ENCODE measurements at regions not wholly inside any gene's neighbourhood (a gene's known extent, or its start where the extent isn't known, plus 50 kb on each side); places are given as distances from the start of the nearest gene placed in this dataset.
"Not testable (repeated sequence)": the region's sequence is repeated elsewhere in the genome, so short reads cannot be mapped to it uniquely, and the experiment has no call there.

DNA sequence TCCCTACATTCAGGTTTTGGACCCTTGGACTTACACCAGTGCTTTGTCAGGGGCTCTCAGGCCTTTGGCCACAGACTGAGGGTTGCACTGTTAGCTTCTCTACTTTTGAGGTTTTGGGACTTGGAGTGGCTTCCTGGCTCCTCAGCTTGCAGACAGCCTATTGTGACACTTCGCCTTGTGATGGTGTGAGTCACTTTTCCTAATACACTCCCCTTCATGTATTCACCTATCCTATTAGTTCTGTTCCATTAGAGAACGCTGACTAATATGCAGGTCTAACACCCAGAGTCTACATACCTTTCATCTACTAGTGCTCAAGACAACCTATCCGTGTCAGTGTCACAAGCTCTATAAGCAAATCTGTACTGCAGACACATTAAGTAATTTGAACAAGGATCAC is 605.3 kb downstream of the KCNT2 start:
- DNase-seq (ENCODE audit: low read depth, low spot score): no peak

DNA sequence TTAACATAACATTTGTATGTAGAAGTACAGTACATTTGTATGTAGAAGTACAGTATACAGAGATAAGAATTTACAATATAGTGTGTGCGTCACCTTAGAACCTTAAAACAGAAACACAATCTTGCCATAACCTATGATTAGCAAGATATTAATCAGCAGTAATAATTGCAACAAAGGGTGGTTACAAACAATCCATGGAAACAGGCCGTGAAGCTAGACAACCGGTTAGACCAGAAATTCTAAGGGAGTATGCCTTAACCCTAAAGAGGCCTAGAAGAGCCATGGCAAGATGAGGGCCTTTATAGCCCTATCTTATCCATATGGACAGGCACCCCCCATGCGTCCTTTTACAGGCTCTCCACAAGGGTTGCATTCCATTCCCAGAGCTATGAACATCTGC is 605.9 kb downstream of the KCNT2 start:
- not testable (repeated sequence) for DNase-seq (ENCODE audit: low read depth, low spot score)

DNA sequence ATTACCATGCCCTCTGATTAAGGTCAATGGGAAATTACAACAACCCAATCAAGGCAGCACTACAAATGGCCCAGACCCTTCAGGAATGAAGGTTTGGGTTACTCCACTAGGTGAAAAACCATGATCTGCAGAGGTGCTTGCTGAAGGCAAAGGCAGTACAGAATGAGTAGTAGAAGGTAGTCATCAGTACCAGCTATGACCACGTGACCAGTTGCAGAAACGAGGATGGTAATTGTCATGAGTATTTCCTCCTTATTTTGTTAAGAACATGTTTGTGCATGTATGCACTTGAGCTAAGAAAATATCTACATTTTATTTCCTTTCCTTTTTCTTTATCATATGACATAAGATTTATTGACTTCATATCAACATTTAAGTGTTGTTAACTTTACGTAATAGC is 607.1 kb downstream of the KCNT2 start:
- no peak for DNase-seq (ENCODE audit: low read depth, low spot score)

DNA sequence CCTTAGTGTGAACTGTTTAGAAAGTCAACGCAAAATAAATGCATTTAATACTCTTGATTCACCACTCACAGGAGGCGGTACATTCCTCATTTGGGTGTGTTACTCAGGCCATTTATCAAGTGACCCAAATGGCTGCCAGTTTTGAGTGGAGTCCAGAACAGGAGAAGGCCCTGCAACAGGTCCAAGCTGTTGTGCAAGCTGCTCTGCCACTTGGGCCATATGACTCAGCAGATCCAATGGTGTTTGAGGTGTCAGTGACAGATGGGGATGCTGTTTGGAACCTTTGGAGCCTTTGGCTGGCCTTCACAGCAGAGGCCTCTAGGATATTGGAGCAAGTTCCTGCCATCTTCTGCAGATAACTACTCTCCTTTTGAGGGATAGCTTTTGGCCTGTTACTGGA is 609.2 kb downstream of the KCNT2 start:
- no peak for DNase-seq (ENCODE audit: low read depth, low spot score)

DNA sequence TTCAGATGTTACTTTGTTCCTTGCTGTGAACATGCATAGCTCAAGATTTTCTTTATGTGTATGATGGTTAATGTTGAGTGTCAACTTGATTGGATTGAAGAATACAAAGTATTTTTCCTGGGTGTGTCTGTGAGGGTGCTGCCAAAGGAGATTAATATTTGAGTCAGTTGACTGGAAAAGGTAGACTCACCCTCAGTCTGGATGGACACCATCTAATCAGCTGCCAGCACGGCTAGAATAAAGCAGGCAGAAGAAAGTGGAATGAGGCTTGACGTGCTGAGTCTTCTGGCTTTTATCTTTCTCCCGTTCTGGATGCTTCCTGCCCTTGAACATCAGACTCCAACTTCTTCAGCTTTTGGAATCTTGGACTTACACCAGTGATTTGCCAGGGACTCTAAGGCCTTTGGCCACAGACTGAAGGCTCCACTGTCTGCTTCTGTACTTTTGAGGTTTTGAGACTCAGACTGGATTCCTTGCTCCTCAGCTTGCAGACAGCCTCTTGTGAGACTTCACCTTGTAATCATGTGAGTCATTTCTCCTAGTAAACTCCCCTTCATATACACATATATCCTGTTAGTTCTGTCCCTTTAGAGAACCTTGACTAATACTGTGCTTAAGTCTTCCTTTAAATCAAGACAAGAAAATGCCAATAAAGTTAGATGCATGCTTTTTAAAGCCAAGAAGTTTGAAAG is 626.6 kb downstream of the KCNT2 start:
- DNase-seq (ENCODE audit: low read depth, low spot score): no peak

DNA sequence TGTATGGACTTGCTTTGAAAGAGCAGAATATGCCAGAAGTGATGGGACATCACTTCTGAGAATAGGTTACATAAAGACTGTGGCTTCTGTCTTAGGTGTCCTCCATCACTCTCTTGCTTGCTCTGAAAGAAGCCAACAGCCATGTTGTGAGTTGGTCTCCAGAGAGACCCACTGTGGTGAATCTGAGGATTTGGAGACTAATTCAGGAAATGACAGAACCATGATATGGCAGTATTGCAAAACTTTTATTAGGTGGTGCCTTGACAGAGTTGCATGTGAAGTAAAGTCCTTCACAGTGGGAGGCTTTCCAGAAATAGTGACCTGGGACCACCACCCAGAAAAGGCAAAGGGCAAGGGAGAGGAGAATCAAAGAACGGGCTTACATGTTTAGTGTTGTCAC is 628.6 kb downstream of the KCNT2 start:
- no peak for DNase-seq (ENCODE audit: low read depth, low spot score)

DNA sequence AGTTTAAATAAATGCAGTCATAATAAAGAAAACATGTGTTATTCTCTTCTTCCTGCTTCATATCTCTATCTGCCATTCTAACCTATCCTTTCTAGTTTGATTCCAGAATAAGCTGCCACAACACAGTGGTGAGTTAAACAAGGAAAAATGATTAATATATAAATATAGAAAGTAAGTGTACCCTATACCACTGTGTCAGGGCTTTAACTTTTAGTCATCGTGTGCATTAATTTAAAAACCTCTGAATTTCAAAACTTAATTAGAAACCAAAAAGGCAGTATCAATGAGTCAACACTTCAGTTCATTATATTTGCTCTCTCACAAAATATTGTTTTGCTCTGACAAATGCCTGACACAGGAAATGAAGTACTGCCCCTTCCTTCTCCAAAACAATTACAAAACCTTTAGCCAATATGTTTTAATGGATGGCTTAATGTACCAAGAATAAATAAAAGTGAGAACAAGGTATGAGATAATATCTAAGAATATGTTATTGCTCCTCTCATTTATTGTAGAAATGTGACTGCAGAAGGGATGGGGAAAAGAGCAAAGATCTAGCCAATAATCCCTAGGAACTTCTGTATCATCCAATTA is 634.8 kb downstream of the KCNT2 start:
- no peak for DNase-seq (ENCODE audit: low read depth, low spot score)

DNA sequence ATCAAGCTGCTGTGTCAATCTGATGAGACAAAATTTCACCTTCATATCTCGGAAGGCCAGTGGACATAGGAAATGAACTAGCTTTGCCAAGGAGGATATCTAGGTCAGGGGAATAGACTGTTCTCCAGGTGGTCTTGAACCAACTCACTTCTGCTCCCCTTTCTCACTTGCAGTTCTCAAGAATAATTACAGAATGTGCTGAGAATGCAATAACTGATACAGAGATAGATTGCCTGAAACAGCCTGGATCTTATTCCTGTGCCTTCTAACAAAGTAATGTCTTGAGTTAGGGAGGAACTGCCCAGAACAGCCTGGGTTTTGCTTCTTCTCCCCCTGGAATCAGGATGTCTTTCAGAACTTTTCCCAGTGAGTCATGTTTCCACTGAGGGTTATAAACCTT is 636.7 kb downstream of the KCNT2 start:
- no peak for DNase-seq (ENCODE audit: low read depth, low spot score)

DNA sequence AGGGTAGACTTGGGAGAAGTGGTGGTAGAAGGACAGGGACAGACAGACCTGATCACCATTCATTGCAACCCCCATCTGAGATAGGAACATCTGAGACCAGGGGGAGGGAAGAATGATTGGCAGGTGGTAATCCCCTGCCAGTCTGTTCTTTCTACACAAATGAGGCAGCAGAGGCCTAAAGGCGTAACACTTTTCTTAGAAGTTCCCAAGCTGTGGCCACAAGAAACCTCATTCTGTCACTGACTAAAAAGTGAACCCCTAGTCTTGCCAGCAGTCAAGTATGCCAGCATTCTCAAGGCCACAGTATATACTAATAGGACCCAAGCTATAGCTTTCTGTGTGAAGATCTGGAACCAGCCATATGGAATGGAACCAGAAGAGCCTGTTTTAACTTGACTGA is 638.0 kb downstream of the KCNT2 start:
- no peak for DNase-seq (ENCODE audit: low read depth, low spot score)

DNA sequence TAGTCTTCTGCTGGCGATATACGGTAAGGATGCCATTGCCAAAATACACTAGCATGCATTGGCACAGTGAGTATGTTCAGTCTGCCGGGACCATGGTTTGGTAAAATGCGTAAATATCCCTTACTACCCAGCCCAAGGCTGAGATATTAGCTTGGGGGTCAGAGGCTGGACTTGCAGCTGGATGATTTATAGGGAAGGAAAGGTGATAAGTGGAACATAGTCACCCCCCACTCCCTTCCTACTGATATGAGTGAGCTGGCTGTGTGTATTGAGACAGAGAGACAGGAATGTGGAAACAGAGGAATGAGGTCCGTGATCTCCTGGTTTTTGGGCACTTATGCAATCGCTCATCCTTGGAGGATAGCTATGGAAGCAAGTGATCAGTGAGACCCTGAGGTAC is 642.8 kb downstream of the KCNT2 start:
- DNase-seq (ENCODE audit: low read depth, low spot score): no peak

DNA sequence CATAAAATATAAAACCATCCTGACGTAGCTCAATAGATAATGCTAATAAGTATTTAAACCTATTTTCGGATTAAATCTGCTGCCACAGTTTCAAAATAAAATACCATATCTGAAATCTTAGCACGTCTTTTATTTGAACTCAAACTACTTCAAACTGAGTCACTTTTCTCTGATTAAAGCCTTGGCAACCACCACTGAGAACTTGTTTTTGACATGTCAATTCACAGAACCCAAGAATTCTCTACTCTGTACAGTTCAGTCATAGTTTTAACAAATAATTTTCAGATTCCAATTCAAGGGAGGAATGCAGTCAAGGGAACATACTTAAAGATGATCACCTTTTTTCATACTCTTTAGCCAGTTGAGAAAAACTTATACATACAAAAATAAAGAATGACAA is 643.2 kb downstream of the KCNT2 start:
- no peak for DNase-seq (ENCODE audit: low read depth, low spot score)

DNA sequence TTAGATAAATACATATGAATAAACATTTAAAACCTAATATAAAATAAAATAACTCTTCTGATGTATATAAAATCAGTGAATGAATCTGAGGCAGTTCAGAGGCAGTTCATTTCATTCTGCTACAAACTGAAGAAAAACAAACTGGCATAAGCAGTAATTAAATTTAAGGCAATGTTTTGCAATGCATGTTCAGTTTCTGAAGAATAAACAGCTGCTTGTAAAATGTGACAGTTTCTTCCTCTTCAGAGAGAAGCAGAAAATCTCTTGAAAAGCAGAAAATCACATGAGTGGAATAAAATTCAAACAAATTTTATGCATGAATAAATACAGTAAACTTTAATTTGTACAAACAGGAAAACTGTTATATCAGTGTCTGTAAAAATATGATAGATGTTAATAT is 643.7 kb downstream of the KCNT2 start:
- DNase-seq (ENCODE audit: low read depth, low spot score): no peak

DNA sequence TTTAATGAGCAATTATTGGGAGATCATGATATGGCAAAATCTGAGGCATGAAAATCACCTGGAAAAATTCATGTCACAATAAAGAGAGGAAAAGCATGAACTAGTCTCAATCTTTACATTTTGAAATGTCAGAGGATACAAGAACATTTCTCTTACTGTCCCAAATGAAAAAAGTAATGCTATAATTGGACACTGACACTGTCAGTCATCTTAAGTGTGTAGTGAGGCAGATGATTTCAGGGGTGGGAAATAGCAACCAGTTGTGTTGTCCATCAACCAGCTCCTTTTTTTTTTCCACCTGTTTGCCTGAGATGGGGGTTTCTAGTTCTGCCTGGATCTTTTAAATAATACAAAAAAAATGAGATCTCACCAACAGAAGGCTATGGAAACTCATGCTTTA is 646.2 kb downstream of the KCNT2 start:
- no peak for DNase-seq (ENCODE audit: low read depth, low spot score)

DNA sequence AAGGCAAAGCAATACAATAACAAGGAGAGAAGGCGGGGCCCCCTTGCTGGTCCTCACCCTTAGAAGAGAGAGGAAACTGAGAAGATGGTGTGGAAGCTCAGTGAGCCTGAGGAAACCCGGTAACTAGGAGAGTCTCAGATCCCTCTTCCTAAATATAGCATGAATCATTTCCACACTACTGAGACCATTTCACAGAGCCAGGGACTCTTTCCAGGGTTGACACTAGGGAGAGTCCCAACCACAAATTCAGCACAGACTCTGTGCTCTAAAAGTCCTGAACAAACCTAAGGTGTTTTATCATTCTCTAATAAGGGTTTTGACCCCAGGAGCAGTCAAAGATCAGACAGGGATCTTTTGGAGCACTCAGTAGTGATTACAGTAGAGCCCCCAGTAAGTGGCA is 647.7 kb downstream of the KCNT2 start:
- DNase-seq (ENCODE audit: low read depth, low spot score): no peak

DNA sequence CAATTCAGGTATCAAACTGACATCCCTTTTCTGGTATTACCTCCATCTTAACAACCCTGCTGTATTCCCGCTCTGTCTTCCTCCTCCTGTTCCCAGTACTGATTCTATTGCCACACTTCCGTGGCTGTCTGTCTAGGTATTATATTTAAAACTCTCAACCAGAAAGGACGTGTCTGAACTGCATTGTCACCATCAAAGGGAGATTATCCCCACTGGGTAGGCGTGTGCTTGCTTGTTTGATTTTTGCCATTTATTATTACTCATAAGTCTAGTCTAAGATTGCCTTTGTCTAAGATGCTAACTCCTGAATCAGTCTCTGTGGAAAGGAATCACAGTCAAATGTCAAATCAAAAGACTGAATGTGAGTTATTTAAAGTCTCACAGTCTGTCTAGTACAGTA is 650.1 kb downstream of the KCNT2 start:
- no peak for DNase-seq (ENCODE audit: low read depth, low spot score)

DNA sequence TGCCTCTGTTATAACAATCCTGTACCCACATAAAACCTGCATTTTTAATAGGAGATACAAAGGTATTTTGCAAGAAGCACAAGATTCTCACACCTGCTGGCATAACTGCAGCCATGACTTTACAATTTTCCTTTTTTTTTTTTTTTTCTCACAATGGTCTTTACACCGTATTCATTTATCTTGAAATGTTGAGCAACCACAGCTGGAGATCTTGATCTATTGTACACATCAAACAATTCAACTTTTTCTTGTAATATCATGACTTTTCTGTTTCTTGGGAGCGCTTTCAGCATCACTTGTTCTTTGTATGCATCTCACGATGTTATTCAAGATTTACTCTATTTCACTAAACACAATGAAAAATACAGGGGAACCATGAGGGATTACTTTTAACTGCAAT is 651.4 kb downstream of the KCNT2 start:
- no peak for DNase-seq (ENCODE audit: low read depth, low spot score)

DNA sequence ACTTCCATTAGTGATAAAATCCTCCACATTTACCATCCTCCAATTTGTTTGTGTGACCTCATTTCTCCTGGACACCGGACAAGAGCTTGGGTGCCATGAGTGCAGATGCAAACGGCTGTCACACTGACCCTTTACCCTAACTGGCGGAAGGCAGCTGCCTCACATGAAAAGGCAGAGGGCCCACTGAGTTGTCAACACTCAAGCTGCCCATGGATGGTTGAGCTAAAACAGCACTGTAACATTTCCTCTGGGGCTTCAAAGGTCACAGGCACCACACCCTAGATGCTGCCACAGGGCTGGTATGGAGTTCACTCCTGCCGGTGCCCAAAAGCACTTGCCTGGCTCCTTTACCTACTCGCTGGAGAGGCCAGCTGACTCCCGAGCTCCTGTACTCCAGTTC is 653.4 kb downstream of the KCNT2 start:
- no peak for DNase-seq (ENCODE audit: low read depth, low spot score)

DNA sequence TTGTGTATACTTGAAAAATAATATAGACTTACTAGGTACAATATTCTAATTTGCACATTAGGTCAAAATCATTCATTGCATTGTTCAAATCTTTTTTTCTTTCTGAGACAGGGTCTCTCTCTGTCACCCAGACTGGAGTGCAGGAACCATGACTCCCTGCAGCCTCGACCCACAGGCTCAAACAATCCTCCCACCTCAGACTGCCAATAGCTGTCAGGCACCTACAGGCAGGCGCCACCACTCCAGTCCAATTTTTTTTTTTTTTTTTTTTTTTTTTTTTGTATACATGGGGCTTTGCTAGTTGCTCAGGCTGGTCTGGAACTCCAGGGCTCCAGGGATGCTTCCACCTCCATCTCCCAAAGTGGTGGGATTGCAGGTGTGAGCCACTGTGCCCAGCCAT is 656.9 kb downstream of the KCNT2 start:
- no peak for DNase-seq (ENCODE audit: low read depth, low spot score)

DNA sequence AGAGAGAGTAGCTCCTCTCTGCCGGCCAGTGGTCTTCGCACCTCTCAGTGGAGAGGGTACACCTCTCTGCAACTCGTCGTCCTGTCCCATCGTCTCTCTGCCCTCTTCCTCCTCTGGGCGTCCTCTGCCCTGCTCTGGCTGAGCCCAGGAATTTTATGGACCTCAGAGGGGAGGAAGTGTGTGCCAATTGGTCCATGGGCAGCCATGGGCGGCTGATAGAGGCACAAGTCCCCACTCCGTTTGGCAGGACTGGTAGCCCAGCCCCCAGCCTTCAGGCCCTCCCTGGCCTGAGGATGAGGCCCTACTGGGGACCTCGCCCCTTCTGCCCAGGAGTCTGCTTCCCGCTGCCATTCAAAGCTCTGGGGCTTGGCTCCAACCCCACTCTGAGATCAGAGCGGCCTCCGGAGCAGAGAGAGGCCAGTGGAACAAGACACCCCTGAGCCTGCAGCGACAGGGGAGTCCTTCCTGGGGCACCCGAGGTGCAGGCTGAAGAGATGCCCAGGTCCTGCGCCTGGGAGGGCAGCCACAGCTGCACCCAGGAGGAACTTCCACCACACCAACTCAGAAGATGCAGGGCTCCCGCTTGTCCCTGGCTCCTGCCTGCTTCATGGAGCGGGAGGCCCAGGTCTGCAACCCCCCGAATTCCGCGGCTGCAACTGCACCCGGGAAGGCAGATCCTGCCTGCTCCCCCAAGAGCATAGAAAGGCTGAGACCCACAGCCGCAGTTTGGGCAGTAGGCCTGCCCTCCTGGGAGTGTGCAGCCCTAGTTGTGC is 659.9 kb downstream of the KCNT2 start:
- DNase-seq (ENCODE audit: low read depth, low spot score): no peak

DNA sequence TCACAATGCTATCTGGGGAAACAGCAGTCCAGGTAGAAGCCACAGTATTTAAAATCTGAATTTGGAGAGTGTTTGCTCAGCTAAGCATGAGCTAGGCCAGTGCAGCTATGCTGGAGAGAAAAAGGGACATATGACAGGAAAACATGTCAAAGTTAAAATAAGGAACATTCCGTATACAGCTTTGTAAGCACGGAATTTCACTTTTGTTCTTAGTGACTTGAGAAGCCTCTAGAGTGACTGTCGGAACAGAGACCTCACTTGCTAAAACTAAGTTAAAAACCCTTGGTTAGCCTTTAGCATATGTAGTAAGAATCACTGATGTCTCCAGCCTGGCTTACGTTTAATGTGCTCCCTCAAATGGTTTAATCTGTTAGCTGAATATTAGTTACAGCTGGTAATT is 661.7 kb downstream of the KCNT2 start:
- DNase-seq (ENCODE audit: low read depth, low spot score): no peak

DNA sequence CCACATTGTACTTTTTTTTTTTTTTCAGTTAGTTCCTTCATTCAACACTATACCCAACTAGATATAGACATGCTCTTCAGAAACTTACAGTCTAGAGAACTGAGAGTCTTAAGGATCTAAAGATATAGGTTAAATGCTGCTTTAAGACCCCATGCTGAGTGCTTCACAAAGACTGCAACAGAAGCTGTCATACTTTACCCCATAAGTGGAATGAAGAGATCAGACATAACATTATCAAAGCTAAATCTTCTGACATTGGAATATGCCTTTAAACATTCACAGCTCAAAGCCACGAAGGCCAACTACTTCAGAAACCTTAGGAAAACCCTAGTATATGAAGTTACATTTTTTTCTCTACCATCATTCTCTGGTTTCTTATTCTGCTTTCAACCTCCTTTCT is 666.4 kb downstream of the KCNT2 start:
- no peak for DNase-seq (ENCODE audit: low read depth, low spot score)

DNA sequence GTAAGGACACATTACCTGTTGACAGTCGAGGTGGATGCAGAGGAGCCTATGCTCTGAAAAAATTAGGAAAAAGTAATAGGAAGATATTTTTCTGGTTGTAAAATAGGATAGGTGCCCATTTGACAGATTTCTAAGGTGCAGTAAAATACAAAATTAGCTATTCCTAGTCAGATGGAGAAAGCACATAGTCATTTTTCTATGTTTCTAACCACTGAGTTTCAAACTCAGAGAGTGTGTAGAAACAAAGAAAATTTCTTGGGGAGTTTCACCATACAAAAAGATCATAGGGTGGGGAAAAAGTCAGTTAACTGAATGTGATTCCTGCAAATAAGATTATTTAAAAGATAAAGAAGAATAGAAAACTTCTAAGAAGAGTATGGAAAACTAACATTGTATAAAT is 666.9 kb downstream of the KCNT2 start:
- no peak for DNase-seq (ENCODE audit: low read depth, low spot score)

DNA sequence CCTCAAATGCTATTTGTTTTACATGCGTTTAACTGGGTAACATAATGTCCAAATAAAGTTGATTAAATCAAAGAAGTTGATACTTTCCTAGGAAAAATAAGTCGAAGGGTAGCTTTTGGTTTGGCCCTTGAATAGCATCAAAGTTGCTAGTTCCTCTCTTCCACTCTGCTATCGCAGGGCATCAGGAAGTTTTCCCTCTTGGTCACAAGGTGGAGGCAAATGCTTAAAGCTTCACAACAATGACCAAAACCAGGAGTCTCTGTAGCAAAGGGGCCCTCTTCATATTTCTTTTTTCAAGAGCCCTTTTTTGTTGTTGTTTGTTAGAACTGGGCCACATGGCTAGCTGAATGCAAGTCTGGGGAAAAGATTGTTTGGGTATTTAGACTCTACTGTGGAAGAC is 668.4 kb downstream of the KCNT2 start:
- no peak for DNase-seq (ENCODE audit: low read depth, low spot score)
